WTC11 (cell line): ENCODE measurements at regions not wholly inside any gene's neighbourhood (a gene's known extent, or its start where the extent isn't known, plus 50 kb on each side); places are given as distances from the start of the nearest gene placed in this dataset.

Source experiments
- ATAC-seq: fragments of 200-7000 bp; cut with Tn5 transposase; 2 replicates; pipeline ENCODE4 v1.10.0; 2021; ENCODE audit warnings: mild to moderate bottlenecking, moderate library complexity
- CTCF ChIA-PET: fragments of 300-600 bp; sonication (Branson Sonifier 250); formaldehyde crosslinking; loops from one replicate; lab custom pipeline; 2021; ENCODE audit warnings: antibody characterized with exemption; lab: Charles Lee
- POLR2A ChIA-PET: fragments of 350-600 bp; sonication (Branson Sonifier 250); formaldehyde crosslinking; loops from one replicate; lab custom pipeline; 2021; ENCODE audit warnings: antibody characterized with exemption; lab: Charles Lee
- DNase-seq: peaks from one replicate; pipeline ENCODE4 v3.0.0; 2021; ENCODE audit warnings: low spot score
- H3K27ac Mint-ChIP-seq: 2 replicates; pipeline ENCODE4 v1.8.0; 2021; ENCODE audit warnings: mixed read lengths
- H3K27me3 Mint-ChIP-seq: 2 replicates; pipeline ENCODE4 v1.8.0; 2021; ENCODE audit warnings: low read depth, mild to moderate bottlenecking, moderate library complexity, mixed read lengths
- H3K36me3 Mint-ChIP-seq: 2 replicates; pipeline ENCODE4 v1.8.0; 2021; ENCODE audit warnings: mixed read lengths
- H3K4me1 Mint-ChIP-seq: 2 replicates; pipeline ENCODE4 v1.8.0; 2022; ENCODE audit warnings: mixed read lengths
- H3K4me3 Mint-ChIP-seq: 2 replicates; pipeline ENCODE4 v1.8.0; 2021; ENCODE audit warnings: mild to moderate bottlenecking, moderate library complexity, mixed read lengths
- H3K9me3 Mint-ChIP-seq: 2 replicates; pipeline ENCODE4 v1.8.0; 2021; ENCODE audit warnings: mixed read lengths
- CDX4 ChIP-seq: fragments of 250-450 bp; sonication (Bioruptor Pico); IDR thresholded peaks from 2 replicates; pipeline ENCODE4 v1.9.0; 2021; ENCODE audit warnings: moderate library complexity, mild to moderate bottlenecking, inconsistent platforms, borderline replicate concordance
- CREB1 ChIP-seq: sonication (generic); formaldehyde crosslinking; IDR thresholded peaks from 2 replicates; pipeline ENCODE4 v1.8.0; 2023; ENCODE audit warnings: mild to moderate bottlenecking, missing genetic modification reagents
- FOXP1 ChIP-seq: sonication (generic); formaldehyde crosslinking; IDR thresholded peaks from 2 replicates; pipeline ENCODE4 v1.8.0; 2022; ENCODE audit warnings: missing genetic modification reagents, mild to moderate bottlenecking, moderate library complexity, borderline replicate concordance
- JAZF1 ChIP-seq: fragments of 250-450 bp; sonication (Bioruptor Pico); IDR thresholded peaks from 2 replicates; pipeline ENCODE4 v1.9.0; 2021; ENCODE audit warnings: moderate library complexity, mild to moderate bottlenecking, inconsistent platforms
- JUN ChIP-seq: sonication (generic); formaldehyde crosslinking; IDR thresholded peaks from 2 replicates; pipeline ENCODE4 v1.8.0; 2023; ENCODE audit warnings: mild to moderate bottlenecking, missing genetic modification reagents
- NFATC4 ChIP-seq: fragments of 250-450 bp; sonication (Bioruptor Pico); IDR thresholded peaks from 2 replicates; pipeline ENCODE4 v1.9.0; 2021; ENCODE audit warnings: mild to moderate bottlenecking
- NFYB ChIP-seq: sonication (generic); formaldehyde crosslinking; conservative IDR thresholded peaks from 2 replicates; pipeline ENCODE4 v1.8.0; 2022; ENCODE audit warnings: low read depth, missing genetic modification reagents
- NR1H2 ChIP-seq: sonication (generic); formaldehyde crosslinking; IDR thresholded peaks from 2 replicates; pipeline ENCODE4 v1.9.0; 2021; ENCODE audit warnings: mild to moderate bottlenecking, moderate library complexity, missing genetic modification reagents
- NR2C2 ChIP-seq: sonication (generic); formaldehyde crosslinking; IDR thresholded peaks from 2 replicates; pipeline ENCODE4 v1.8.0; 2022; ENCODE audit warnings: mild to moderate bottlenecking, missing genetic modification reagents
- PREB ChIP-seq: sonication (generic); formaldehyde crosslinking; IDR thresholded peaks from 2 replicates; pipeline ENCODE4 v1.8.1; 2022; ENCODE audit warnings: mild to moderate bottlenecking, missing genetic modification reagents, moderate library complexity, borderline replicate concordance
- SOX15 ChIP-seq: fragments of 250-450 bp; sonication (Bioruptor Pico); IDR thresholded peaks from 2 replicates; pipeline ENCODE4 v1.9.0; 2021; ENCODE audit warnings: mild to moderate bottlenecking
- STAT6 ChIP-seq: sonication (generic); formaldehyde crosslinking; conservative IDR thresholded peaks from 2 replicates; pipeline ENCODE4 v1.8.1; 2023; ENCODE audit warnings: mild to moderate bottlenecking, low read depth, missing genetic modification reagents, moderate library complexity
- TEAD1 ChIP-seq: sonication (generic); formaldehyde crosslinking; IDR thresholded peaks from 2 replicates; pipeline ENCODE4 v1.8.0; 2022; ENCODE audit warnings: mild to moderate bottlenecking, missing genetic modification reagents
- TEAD4 ChIP-seq: sonication (generic); formaldehyde crosslinking; IDR thresholded peaks from 2 replicates; pipeline ENCODE4 v1.8.0; 2022; ENCODE audit warnings: mild to moderate bottlenecking, missing genetic modification reagents
- ZNF138 ChIP-seq: sonication (generic); formaldehyde crosslinking; conservative IDR thresholded peaks from 2 replicates; pipeline ENCODE4 v1.8.1; 2022; ENCODE audit warnings: mild to moderate bottlenecking, moderate library complexity, missing genetic modification reagents
- ZNF396 ChIP-seq: fragments of 250-450 bp; sonication (Bioruptor Pico); IDR thresholded peaks from 2 replicates; pipeline ENCODE4 v1.8.0; 2021; ENCODE audit warnings: mild to moderate bottlenecking, moderate library complexity, borderline replicate concordance
- ZNF532 ChIP-seq: fragments of 250-450 bp; sonication (Bioruptor Pico); IDR thresholded peaks from 2 replicates; pipeline ENCODE4 v1.9.0; 2021; ENCODE audit warnings: mild to moderate bottlenecking, borderline replicate concordance
- TF ChIP-seq, protein P1 (sequence below): sonication (generic); formaldehyde crosslinking; IDR thresholded peaks from 2 replicates; pipeline ENCODE4 v1.8.1; 2023; ENCODE audit warnings: mild to moderate bottlenecking, missing genetic modification reagents, borderline replicate concordance
- TF ChIP-seq, protein P2 (sequence below): sonication (generic); formaldehyde crosslinking; IDR thresholded peaks from 2 replicates; pipeline ENCODE4 v1.8.0; 2023; ENCODE audit warnings: missing genetic modification reagents

DNA sequence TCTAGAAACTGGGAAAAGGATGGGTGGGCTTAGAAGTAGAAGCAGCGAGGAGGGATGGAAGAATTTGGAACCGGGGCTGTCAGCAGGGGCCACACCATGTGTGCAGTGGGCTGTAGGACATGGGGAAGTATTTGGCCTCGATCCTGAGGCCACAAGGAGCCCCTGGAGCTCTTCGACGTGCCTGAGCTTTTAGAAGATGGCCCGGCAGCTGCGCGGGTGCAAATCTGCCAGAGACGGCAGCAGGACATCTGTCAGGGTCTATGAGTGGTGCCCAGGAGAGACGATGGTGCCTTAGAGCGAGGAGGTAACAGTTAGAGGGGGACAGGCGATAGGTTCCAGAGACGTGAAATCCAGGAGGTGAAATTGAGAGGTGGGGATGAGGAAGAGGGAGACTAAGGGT, 321.1 kb downstream of the UACA start (continued):
- TF ChIP-seq STAT6 (CRISPR knock-in tag): no peak

DNA sequence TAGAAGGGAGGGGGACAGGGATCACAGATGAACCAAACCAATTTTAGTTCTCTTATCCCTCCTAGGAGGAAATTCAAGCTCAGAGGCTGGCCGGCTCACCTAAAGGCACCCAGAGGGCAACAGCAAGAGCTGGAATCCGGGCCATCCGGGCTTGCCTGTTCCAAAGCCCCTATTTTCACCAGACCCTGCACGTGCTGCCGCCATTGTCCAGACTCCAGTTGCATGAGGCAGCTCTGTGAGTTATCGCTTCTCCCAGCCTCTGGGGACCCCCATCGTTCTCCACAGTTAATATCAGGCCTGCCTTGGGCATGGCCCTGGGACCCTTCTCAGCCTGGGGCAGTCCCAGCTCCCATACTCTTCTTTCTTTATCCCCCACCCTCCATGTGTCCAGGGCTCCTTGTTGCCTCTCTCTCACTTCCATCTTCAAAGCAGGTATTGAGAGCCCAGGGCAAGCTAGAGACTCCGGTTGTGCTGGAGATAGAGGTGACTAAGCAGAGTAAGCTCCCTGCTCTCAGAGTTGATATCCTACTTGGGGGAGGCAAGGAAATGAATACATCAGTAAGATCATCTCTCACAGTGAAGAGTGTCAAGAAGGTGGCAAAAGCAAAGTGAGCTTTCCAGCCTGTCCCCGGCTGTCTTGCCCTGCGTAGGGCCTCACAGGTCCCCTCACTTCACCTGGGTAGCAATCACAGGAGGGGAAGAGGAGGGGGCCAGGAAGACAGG, 322.8 kb downstream of the UACA start:
- no peak overlapping the region for H3K4me3 Mint-ChIP-seq
- no peak for ATAC-seq
- no peak for TF ChIP-seq JUN (CRISPR knock-in tag)
- no peak for TF ChIP-seq NR1H2 (CRISPR knock-in tag)
- TF ChIP-seq TEAD4 (CRISPR knock-in tag): no peak
- no peak for TF ChIP-seq SOX15 (CRISPR knock-in tag)
- TF ChIP-seq ZNF532 (CRISPR knock-in tag): no peak
- TF ChIP-seq, all 79 proteins: peak for 0
- no peaks in the 10 kb centered on the region for H3K9me3 Mint-ChIP-seq
- no peak overlapping the region for H3K27ac Mint-ChIP-seq
- DNase-seq: no peak
- ChIA-PET CTCF (interaction anchor here (3.2 kb wide), 1 partner anchor 26 kb away, joined by 10 read pairs; no protein-coding TSS in a partner anchor), POLR2A (no interaction called here)
- H3K27me3 Mint-ChIP-seq: peaks cover 17% of the 10 kb centered on the region
- H3K36me3 Mint-ChIP-seq: no peaks in the 10 kb centered on the region
- H3K4me1 Mint-ChIP-seq: peaks cover 30% of the 10 kb centered on the region

DNA sequence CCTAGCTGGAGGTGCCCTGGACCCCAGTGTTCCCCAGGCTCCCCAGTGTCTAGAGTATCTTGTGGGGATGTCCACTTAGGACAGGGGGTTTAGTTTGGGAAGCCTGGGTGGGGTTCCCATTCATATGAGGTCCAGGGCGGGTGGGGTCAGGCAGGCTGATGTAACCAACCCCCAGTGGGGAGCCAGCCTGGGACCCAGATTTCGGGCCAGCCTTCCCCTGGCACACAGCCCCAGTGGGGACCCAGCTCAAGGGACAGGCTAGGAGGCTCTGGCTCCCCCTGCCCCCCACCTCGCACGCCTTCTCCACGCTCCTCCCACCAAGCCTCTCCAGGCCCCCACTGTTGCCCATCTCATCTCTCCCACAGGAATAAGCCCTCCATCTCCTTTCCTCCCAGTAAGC, 323.5 kb downstream of the UACA start:
- Mint-ChIP-seq H3K4me1 (peaks cover 35% of the 10 kb centered on the region), H3K9me3 (no peaks in the 10 kb centered on the region), H3K36me3 (no peaks in the 10 kb centered on the region), H3K4me3 (no peak overlapping the region), H3K27me3 (peaks cover 17% of the 10 kb centered on the region), H3K27ac (no peak overlapping the region)
- ChIA-PET CTCF (interaction anchor here (3.2 kb wide), 1 partner anchor 27 kb away, joined by 10 read pairs; no protein-coding TSS in a partner anchor), POLR2A (no interaction called here)
- no peak for DNase-seq
- ATAC-seq: no peak
- TF ChIP-seq TEAD4 (CRISPR knock-in tag) (no peak), JAZF1 (CRISPR knock-in tag) (no peak), NR2C2 (no peak), TEAD1 (CRISPR knock-in tag) (no peak), ZNF138 (CRISPR knock-in tag) (no peak), FOXP1 (CRISPR knock-in tag) (no peak), CDX4 (no peak), JUN (CRISPR knock-in tag) (no peak), NFYB (CRISPR knock-in tag) (no peak), PREB (CRISPR knock-in tag) (no peak), CREB1 (no peak), NFATC4 (CRISPR knock-in tag) (no peak), ZNF396 (CRISPR knock-in tag) (no peak)
- TF ChIP-seq, protein P1, sequence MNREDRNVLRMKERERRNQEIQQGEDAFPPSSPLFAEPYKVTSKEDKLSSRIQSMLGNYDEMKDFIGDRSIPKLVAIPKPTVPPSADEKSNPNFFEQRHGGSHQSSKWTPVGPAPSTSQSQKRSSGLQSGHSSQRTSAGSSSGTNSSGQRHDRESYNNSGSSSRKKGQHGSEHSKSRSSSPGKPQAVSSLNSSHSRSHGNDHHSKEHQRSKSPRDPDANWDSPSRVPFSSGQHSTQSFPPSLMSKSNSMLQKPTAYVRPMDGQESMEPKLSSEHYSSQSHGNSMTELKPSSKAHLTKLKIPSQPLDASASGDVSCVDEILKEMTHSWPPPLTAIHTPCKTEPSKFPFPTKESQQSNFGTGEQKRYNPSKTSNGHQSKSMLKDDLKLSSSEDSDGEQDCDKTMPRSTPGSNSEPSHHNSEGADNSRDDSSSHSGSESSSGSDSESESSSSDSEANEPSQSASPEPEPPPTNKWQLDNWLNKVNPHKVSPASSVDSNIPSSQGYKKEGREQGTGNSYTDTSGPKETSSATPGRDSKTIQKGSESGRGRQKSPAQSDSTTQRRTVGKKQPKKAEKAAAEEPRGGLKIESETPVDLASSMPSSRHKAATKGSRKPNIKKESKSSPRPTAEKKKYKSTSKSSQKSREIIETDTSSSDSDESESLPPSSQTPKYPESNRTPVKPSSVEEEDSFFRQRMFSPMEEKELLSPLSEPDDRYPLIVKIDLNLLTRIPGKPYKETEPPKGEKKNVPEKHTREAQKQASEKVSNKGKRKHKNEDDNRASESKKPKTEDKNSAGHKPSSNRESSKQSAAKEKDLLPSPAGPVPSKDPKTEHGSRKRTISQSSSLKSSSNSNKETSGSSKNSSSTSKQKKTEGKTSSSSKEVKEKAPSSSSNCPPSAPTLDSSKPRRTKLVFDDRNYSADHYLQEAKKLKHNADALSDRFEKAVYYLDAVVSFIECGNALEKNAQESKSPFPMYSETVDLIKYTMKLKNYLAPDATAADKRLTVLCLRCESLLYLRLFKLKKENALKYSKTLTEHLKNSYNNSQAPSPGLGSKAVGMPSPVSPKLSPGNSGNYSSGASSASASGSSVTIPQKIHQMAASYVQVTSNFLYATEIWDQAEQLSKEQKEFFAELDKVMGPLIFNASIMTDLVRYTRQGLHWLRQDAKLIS (CRISPR knock-in tag): no peak
- TF ChIP-seq, protein P2, sequence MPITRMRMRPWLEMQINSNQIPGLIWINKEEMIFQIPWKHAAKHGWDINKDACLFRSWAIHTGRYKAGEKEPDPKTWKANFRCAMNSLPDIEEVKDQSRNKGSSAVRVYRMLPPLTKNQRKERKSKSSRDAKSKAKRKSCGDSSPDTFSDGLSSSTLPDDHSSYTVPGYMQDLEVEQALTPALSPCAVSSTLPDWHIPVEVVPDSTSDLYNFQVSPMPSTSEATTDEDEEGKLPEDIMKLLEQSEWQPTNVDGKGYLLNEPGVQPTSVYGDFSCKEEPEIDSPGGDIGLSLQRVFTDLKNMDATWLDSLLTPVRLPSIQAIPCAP (CRISPR knock-in tag): no peak
